ENCODE measurements at regions not wholly inside any gene's neighbourhood (a gene's known extent, or its start where the extent isn't known, plus 50 kb on each side); places are given as distances from the start of the nearest gene placed in this dataset.
"Not testable (repeated sequence)": the region's sequence is repeated elsewhere in the genome, so short reads cannot be mapped to it uniquely, and the experiment has no call there.

DNA sequence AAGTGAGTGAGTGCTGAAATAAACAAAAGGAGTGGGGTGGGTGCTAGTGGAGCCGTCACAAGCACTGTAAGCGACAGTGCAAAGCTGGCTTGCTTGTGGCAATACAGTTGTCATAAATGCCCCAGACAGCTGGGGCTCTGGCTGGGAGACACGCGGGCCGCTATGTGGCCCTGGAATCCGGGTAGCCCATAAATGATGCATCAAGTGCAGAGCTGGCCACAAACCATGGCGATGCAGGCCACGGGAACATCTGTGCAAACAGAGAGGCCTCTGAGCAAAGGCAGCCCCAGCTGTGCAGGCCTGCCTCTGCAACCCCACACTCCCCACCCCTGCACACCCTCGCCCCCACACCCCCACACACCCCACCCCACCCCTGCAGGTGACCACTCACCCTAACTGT, 349.2 kb upstream of the ID2 start:
- DNase-seq = no peak

DNA sequence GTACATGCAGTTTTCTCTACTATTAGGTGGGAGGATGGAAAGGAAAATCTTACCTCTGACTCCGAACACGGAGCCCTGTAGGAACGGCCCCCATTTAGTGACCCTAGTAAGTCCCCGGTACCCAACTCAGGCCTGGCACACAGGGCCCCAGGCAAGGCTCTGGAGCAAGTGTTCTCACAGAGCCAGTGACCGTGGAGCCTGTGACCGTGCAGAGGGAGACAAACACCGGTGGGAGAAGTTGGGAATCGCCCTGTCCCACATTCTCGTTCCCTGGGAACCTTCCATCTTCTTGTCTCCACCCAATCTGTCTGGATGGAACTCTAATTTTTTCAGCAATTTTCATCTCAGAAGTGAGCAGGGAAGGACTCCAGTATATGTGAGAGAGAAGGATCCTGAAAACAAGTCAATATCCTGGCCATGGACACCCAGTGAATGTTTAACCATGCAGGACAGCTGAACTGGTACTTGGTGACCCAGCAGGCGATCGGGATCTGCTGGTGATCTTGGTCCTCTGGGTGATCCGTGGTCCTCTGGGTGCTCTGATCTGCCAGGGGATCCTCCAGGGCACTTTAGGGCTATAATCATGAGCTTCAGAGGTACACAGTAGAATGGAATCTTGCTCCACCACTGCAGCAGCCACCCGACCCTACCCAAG, 348.6 kb upstream of the ID2 start:
- DNase-seq = no peak

DNA sequence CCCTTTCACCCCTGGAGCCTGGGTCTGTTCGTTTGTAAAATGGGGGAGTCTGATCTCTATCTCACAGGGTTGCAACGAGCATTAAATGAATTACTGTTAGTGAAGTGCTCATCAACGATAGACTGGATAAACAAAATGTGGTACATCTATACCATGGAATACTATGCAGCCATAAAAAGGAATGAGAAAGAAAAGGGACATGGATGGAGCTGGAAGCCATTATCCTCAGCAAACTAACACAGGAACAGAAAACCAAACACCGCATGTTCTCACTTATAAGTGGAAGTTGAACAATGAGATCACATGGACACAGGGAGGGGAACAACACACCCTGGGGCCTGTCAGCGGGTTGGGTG, 348.0 kb upstream of the ID2 start:
- DNase-seq = not testable (repeated sequence)

DNA sequence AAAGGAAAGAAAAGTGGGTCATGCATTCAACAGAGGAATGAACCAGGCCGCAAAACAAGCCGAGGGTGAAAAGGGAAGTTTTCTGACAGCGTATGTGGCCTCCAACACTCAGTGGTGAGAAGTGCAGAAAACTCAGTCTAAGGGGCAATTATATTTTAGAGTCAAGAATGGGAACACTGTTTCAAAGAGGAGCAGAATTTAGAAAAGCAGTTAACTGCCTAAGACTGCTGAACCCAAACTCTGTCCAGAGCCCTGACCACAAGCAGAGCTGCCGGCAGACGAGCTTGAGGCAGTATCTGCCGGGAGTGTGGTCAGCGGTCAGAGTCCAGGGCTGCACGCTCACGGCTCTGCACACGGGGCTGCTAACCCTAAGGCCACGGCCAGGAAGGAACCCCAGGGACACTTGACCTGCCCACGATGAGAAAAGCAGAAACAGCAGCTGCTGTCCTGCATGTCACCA, 347.0 kb upstream of the ID2 start:
- no peak for DNase-seq

DNA sequence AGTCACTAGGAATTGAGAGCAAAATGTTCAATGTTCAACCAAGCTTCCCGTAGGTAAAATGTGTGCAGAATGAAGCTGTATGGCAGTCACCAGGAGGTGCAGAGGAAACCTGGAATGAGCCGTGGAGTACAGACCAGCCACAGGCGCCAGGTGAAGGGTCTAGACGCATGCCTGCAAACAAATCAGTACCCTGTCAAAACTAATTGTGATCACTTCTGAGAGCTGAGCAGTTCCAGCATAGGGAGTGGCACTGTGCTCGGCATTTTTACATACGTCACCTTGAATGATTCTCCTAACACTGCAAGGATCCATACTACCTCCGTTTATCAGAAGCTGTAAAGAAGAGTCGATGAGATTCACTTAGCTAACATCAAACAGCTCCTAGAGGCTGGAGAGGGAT, 346.1 kb upstream of the ID2 start:
- no peak for DNase-seq

DNA sequence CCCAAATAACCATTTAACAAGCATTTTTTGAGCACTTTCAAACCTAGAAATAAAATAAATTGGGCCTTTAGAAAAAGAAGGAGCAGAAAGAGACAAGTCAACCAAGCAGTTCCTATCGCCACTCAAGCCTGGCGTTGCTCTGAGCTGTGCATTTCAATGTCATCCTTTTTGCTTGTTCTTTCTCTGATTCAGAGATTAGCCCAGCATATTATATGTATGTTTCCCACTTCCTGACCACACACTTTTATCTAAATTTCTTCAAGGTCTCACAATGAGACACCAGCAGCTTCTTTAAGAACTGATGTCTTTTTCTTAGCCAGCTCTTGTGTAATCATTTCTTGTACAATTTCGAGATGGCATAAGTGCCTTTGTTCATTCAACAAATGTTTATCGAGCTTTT, 344.5 kb upstream of the ID2 start:
- no peak for DNase-seq

DNA sequence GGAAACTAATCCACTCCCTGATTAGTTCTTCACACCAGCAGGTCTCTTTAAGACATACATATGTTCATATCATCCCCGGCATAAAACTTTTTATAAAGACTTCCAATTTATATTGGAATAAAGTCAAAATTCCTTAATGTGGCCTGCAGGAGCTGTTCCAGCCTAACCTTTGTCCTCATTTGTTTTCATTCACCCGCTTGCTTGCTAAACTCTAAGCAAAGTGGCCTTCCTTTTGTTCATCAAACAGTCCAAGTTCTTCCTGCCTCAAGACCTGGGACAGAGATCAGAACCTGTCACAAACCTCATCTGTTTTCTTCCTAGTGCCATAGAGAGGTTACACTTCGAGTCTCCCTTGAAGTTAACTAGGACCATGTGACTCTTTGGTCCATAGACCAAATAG, 339.4 kb upstream of the ID2 start:
- no peak for DNase-seq

DNA sequence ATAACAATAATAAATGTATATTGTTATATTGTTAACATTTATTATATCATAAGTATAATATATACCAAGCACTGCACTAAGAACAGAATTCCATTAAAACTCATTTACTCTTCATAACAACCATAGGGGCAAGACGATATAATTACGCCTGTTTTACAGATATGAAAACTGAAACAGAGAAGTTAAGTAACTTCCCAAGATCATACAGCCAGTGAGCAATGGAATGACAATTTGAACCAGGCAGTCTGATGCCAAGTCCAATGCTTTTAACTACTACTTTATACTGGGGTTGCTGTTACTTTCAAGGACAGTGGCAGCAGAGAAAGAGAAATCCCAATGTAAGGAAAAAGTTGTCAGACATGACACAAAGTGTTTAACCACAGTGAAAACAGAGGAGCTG, 338.8 kb upstream of the ID2 start:
- no peak for DNase-seq

DNA sequence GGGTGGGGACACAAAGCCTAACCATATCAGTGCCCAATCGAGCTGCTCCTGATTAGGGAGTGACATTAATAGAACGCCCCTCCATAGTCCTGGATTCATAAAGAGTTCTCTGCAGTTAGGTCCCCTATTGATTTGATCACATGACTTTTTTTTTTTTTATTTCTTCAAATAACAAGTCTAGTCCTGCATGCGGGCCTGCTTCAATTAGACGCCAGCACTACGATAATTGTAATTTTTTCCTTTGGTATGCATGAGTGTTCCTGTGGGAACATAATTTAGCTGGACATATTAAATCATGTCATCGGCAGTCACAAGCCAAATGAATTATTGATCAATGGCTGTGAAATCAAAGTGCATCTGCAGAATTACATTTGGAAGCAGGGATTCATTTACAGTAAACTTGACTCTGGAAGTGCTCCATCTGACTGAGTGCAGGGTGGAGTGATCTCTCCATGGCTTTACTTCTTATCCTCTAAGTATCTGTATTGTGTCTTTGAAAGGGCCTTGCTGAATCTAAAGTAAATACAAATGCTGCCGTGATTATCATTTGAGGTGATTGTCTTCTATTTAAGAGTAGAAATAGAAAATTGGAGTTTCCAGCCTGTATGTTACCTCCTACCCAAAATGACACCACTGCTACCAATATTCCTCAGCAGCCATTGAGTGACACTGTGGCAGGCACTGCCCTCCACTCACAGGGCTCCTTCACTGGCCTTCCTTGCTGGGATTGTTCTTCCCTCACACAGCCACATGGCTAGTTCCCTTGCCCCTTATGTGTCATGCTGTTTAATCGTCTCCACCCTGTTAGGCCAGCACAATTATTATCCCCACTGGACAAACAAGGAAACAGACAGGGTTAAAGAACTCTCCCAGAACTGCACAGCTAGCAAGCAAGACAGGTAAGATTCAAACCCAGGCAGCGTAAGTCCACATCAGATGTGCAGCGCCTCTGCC, 337.4 kb upstream of the ID2 start:
- no peak for DNase-seq

DNA sequence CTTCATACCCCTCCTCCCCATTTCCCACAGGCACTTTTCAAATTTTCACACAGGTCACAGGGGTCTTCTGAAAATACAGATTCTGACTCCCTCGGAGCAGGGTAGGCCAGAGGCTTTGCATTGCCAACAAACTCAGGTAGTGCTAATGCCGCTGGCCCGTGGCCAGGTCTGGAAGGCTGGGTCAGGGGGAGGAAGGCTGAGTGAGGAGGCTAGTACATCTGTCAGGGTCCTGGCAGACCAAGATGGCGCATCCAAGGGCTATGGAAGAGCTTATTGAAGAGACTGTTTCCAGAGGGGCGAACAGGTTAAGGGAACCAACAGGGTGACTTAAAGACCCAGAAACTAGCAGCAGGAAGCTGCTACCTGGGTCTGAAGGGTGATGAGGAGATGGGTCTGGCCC, 336.7 kb upstream of the ID2 start:
- no peak for DNase-seq

DNA sequence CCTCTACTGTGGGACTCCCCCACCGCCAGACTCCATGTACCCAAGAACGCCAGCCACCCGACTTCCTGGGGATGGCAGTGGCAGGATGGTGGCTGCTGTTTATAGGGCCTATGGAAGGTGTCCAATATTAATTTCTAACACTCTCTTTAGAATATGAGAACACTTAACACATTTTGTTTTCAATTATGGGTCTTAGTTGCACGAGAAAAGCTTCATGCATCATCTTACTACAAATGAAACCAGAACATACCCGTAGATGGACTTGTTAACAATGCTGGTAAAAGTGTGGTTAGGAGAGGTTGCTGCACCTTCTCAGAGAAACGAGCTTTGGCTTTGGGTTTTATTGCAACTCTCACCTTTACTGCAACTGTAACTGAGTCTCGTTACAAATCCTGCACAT, 335.6 kb upstream of the ID2 start:
- no peak for DNase-seq

DNA sequence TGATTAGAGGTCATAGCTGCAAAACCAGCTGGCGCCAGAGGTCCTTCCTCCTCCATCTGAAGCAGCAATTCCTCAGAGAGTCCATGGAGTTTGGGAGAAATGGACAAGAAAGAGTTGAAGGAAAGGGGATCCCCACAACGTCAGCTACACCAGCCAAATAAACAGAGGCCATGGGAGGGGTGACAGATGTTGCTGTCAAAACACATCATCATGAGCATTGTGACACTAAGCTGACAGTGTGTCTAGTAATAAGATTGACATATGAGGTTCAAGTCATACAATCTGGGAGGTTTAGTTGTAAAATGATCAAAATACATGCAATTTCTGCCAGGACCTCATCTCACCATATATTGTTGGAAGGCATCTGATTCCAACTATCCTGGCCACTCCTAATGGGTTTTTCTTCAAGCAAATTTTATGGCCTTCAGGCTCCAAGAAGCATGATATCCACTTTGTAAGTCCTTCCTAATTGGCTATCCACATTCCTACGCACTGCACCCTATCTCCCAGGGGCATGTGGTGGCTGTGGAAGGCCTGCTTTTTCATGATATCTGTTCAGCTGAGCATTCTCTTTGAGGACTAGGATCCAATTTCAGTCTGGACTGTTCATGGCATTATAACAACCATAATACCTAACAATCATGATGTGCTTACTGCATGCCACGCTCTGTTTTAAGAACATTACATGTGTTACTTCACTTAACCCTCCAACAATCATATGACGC, 335.0 kb upstream of the ID2 start:
- DNase-seq = no peak

DNA sequence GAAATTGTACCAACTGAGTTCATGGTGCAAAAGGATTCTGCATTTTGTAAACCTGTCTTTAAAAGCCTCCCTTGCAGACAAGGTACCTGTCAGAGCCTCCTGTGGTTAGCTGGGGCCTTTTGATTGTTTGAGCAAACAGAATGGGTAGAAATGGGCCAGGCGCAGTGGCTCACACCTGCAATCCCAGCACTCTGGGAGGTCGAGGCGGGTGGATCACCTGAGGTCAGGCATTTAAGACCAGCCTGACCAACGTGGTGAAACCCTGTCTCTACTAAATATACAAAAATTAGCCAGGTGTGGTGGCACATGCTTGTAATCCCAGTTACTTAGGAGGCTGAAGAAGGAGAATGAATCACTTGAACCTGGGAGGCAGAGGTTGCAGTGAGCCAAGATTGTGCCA, 332.9 kb upstream of the ID2 start:
- not testable (repeated sequence) for DNase-seq

DNA sequence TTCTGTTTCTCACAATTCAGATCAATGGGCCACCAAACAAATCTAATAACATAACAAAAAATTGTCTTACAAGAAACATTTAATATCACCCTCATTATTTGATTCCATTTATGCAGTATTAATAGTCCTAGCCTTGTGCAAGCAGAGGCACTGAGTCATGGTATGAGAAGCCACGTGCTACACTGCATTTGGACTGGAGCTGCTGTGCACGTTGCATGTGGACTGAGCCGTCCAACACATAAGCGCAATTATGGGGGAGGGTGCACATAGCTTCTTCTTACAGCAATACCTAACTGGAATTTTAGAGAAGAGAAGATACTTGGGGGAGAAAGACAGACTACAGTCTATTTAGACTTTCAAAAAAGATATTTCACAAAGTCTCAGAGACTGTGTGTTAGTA, 329.6 kb upstream of the ID2 start:
- no peak for DNase-seq

DNA sequence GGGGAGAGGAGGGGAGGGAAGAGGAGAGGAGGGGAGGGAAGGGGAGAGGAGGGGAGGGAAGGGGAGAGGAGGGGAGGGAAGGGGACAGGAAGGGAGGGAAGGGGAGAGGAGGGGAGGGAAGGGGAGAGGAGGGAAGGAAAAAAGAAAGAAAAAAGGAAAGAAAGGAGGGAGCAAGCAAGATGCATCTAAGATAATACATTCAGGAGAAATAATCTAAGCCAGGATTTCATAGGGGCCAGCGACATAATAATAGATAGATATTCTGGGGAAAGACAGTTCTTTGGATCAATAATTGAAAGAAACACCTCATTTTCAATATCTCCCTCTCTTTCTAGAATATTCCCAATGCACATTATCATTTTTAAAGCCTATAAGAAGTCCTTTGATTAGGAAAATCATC, 328.9 kb upstream of the ID2 start:
- DNase-seq = no peak

DNA sequence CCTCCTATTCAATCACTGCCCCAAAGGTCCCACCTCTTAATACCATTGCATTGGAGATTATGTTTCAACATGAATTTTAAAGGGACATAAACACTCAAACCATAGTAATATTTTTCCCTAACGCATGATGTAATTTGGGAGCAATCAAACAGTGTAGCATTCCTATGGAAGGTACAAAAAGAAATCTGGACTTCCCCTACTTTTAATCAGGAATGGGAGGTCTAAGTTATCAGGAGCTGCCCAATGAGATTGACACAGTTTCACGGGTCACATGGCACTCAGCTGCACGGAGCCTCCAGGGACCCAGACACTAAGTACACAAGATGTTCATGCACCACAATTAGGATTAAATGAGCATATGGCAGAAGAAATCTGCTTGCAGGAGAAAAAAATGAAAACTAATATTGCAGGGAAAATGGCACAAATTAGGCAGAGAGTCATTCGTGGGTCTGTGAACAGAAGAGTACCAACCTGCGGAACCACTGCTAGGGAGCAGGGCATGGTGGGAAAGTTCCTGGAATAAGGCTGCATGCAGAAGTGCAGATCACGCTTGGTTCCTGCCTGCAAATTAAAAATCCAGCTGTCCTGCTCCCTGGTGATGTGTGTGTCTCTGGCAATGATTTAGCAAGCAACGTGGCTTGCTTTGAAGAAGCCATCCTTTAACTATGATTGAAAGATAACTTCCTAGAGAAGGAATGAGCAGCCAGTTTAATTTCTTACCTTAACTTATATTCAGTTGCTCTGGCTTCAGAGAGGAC, 326.6 kb upstream of the ID2 start:
- no peak for DNase-seq

DNA sequence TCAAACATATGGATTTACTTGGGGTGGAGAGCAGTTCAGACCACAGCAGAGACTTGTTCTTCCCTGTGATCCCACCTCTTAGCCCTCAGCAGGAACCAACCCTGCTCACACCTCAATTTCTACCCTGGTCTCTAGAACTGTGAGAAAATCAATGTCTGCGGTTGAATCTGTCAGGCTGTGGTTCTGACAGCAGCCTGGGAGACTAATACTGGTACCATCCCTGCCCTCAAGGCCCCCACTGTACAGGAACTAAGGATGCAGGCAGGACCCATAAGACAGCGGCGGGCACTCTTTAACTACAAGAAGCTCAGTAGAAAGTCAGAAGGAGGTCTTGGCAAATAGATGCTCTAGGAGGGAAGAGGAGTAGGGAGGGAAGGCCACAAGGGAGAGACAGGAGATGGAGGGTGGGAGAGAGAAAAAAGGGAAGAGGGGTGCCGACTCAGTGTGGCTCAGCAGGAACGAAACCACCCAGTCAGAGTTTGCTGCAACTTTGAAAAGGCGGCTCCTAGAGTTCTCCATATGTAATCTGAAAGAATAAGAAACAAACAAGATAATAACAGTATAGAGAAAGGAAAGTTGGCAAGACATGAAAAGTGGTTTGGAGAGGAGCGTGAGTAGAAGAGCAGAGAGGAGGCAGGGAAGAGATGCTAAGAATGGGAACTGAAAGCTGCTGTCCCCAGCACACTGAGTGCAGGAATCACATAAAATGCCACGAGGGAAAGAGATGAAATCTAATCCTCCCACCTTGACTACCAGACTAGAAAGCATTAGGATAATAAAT, 323.9 kb upstream of the ID2 start:
- DNase-seq = no peak

DNA sequence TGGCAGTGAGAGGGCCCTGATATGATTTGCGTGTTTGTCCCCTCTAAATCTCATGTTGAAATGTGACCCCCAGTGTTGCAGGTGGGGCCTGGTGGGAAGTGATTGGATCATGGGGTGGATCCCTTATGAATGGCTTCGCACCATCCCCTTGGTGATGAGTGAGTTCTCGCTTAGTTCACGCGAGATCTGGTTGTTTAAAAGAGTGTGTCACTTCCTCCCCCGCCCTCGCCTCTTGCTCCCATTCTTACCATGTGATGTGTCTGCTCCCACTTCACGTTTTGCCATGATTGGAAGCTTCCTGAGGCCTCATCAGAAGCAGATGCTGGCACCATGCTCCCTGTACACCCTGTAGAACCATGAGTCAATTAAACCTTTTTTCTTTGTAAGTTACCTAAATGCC, 319.9 kb upstream of the ID2 start:
- DNase-seq = no peak

DNA sequence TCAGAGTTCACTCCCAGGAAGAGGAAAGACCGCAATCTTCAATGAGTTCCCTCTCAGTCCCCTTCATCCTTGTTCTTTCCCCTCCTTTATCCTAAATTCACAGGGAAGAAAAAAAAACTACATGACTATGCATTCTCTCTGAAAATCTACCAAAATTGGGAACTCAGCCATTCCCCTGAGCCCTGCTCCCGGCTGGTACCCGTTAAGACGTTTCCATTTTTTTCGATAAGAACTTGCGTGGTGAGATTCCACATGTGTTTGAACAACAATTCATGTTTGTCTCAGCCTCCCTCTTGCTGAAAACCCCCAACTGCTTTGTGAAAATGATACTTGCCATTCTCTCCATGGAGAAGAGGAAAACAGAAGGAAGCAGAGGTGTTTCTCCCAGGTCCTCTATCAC, 318.7 kb upstream of the ID2 start:
- DNase-seq = no peak

DNA sequence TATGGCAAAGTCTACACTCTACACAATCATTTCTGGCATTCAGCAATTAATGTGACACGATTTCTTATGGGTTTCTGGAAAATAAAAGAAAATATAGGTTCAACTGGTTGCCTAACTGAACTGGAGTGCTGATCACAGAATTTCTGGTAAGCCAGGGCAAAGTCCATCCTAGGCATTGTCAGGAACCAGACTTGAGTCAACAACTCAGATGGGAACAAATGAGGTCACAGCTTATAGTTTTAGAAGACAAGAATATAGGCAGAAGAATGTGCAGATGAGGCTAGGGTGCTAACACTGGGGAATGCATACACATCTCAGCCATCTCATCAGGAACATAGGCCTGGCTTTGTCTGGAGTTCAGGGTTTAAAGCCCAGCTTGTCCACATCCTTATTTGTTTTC, 317.2 kb upstream of the ID2 start:
- DNase-seq = no peak

DNA sequence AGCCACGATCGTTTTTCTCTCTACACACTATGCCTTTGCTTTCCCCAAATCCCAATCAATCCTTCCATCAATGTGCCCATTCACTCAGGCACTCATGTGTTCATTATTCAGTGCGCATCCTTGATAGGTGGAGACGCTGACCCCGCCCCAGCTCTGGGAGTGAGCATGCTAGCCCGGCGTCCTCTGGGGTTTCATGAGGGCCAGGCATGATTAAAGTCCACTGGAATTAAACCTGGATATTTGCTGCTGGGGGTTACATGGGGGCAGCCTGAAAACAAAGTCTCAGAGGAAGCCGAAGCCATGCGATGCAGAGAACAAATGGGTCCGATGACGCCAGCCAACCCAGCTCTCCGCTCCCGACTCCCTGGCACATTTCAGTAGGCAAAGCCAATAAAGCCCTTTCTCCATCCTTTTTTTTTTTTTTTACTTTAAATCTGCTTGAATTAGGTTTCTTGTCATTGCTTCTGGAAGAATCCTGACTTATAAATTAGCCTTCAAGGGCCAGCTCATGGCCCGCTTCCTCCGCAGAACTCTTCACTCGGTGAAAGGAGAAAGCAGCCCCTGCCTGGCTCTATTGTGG, 316.4 kb upstream of the ID2 start:
- no peak for DNase-seq

DNA sequence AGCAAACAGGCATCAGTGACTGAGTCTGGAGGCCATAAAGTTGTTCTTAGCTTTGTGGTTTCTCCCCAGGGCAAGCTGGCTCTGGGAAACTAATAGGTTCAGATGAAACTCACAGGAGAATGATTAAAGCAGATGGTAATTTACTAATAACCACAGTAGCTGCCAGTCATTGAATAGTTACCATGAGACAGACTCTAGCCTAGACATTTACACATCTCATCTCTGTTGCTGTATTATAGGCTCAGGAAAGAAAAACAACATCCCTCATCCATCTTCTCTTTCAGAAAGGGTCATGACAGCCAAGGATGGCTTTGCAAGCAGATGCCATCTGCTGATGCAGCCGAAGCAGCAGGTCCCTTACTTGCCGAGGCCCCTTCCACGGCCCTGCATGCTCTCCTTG, 314.0 kb upstream of the ID2 start:
- DNase-seq = no peak
